Medulla oblongata (tissue), 1 donor: ENCODE measurements at regions not wholly inside any gene's neighbourhood (a gene's known extent, or its start where the extent isn't known, plus 50 kb on each side); places are given as distances from the start of the nearest gene placed in this dataset.

Experiments used
- DNase-seq: peaks from one replicate; pipeline ENCODE4 v3.0.0-alpha.2; 2015; ENCODE audit errors: extremely low spot score

DNA sequence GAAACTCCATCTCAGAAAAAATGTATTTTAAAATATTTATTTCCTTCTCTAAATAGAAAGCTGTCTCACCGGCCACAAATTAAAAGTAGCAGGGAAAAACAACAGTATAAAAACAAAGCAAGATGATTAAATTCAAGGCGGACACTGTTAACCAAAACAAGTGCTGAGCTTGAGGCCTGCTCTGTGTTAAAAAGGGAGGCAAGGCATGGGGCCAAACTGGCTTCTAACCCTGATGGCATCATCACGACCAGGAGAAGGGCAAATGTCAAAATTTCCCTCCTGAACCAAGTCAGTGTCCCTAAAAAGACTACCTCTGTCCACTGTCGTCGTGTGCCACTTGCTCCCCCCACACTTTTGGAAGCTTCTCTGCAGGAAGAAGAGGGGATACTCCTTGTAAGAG, 116.1 kb downstream of the MSX2 start:
- DNase-seq = no peak

DNA sequence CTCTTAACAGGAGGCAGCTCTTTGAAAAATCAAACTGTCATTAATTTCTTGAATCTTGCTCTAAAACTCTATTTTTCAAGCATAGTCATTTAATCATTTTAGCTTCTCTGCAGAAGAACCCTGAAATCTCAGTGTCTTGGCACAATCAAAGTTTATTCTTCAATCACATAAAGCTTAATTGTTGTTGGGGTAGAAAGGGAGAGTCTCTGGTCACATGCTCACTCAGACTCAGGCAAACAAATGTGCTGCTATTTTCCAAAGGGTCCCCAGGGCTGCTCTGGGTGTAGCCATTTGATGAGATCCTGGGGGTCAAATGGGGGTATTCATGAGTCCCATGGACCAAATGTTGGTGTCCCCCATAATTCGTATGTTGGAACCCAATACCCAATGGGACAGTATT, 114.8 kb downstream of the MSX2 start:
- peak; percentile 82 for DNase-seq

DNA sequence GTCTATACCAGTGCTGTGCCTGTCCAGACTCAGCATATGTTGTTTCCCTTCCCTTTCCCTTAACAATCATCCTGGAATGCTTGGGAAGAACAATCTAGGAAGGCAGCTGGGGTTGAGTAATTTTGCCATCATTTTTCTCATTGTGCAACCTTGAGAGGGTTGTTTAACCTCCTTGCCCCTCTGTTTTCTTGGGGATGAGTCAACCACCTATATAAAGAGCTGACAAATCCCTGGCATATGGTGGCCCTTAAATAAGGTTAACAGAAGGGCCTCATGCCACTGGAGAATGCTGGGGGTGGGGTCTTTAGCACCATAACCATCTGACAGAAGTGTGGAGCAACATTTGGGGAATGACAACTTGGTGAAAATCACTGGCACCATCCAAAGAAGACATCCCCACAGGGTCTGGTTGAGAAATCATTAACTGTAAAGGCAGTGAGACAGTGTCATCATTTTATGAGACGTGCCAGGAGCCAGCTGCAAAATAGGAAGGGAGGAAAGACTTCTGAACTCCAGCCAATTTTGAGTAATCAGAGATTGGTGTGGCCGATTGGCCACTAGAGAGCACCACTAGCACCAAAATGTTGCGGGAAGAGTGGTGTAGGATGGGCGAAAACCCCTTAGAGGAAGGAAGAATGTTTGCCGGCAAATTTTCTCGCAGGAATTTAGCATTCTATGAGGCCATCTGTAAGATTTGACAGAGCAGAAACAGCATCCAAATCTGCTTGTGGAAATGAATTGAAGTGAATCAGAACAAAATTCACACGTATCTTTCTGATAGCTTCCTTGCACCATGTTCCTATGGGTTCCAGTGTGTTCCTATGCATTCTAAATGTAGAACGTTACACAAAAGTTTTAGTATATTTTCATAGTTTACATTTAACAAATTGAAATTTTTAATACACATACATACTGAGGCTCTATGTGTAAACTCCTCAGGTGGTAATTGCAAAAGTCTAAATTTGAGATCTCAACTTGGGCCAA, 113.8 kb downstream of the MSX2 start:
- DNase-seq = peak; percentile 69

DNA sequence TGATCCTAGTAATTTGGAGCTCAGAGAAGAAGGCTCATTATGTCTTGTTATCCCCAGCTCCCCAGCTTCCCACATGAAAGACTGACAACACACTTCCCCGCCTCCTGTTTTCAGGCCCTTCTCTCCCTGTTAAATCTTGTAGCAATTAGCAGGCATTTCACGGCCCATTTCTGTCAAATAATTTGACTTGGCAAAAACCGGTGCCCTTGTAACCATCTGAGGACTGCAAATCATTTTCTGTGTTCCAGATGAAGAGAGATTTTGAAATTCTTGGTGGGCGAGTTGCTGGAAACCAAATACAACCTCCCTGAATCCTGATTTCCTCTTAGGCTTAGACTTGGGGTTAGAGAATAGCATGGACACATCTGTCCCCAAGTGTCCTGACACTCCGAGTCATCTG, 109.7 kb downstream of the MSX2 start:
- no peak for DNase-seq

DNA sequence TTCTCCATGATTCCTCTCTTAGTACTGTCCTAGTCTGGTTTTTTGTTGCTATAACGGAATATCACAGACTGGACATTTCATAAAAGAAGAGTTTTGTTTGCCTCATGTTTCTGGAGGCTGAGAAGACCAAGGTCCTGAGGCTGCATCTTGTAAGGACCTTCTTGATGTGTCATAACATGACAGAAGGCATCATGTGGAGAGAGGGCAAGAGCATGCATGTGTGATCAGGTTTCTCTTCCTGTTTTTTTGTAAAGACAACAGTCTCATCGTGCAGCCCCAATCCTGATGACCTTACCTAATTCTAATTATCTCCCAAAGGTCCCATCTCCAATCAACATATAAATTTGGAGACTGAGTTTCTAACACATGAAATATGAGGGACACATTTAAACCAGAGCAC, 108.4 kb downstream of the MSX2 start:
- DNase-seq = no peak

DNA sequence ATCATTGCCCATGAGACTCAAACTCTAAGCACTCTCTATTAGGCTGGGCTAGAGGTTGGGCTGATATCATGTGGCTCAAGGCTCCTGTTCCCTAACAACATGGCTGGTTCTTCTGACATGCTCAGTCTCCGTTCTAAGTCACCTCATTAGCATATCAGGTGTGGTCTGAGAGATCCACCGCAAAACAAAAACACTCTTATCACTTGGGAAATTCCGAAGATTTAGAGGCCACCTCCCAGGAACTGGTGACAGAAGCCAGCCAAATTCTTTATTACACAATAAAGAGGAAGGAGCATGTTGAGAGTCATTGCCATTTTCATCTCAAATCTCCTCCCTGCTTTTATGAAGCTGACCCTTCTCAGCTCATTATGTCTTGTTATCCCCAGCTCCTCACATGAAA, 107.6 kb downstream of the MSX2 start:
- no peak for DNase-seq

DNA sequence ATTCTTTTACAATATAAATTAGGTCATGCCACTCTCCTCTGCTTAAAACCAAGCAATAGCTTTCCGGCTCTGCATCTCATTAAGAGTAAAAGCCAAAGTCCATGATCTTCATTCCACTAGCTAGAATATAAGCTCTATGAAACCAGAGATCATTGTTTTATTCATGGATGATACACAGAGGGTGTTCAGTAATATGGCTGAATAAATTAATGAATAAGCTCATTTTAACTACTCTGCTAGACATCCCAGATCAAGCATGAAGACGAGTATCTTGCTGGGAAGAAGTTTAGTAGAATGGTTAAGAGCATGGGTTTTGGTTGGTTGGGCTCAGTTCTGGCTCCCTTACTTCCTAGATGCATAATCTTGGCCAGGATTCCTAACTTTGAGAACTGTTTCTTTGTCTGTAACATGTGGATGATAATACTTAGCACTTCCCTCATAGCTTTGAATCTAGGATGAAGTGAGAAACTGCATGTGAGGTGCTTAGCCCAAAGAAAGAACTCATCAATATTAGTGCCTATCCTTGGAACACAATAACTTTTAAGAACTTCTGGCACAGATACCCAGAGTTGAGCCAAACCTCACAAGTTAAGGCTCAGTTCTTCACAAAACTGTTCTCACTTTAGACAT, 106.8 kb downstream of the MSX2 start:
- no peak for DNase-seq

DNA sequence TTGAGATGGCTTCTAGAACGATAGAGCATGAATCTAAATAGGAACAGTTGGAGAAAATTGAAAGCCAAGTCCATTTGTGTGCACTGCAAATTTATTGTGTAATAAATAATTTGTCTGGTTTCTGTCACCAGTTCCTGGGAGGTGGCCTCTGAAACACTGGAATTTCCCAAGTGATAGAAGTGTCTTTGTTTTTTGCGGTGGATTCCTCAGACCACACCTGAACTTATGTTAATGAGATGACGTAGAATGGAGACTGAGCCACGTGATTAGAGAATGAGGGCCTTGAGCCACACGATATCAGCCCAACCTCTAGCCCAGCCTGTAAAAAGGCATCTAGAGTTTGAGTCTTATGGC, 105.1 kb downstream of the MSX2 start:
- DNase-seq = no peak

DNA sequence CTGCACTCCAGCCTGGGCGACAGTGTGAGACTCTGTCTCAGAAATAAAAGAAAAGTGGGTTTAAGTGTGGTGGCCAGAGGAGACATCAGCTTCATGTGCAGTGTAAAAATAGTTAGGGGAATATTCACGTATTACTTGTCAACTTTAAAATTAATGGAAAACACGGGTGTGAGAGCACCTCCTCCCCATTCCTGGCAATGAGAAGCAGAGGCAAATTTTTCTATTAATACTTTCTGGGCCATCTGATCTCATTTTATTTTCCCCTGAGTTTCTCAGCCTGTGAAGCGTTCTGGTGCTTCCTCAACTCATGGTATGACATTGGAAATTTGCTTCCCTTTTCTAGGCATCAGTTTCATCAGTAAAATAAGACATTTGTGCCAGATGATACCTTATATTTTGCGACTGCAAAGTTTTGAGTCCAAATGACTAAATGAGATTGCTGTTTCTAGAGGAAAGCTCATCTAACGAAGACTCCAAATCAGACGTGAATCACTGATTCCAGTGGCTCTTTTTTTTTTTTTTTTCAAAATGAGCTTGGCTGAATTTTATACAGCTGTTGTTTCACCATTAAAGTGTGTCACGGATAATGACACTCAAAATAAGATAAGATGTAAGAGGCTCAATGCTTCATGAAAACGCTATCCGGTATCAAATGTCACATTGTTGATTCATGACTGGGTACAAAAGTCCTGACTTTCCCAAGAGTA, 104.6 kb downstream of the MSX2 start:
- no peak for DNase-seq

DNA sequence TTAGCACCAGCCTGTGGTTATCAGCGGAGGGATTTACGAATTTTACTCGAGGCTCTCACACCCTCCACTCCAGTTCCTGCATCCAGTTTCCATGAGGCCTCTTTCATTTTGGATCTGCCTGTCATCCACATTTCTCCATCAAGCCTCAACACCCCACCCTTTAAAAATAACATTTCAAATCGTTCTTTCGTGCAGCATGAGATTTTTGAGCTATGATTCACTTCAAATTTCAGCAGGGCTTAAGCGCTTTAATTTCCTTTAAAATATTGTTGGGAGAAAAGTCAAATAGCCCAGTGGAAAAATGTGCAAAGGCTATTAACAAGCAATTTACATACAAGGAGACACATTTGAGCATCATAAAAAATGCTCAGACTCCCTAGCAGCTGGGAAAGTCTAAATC, 103.2 kb downstream of the MSX2 start:
- DNase-seq = no peak

DNA sequence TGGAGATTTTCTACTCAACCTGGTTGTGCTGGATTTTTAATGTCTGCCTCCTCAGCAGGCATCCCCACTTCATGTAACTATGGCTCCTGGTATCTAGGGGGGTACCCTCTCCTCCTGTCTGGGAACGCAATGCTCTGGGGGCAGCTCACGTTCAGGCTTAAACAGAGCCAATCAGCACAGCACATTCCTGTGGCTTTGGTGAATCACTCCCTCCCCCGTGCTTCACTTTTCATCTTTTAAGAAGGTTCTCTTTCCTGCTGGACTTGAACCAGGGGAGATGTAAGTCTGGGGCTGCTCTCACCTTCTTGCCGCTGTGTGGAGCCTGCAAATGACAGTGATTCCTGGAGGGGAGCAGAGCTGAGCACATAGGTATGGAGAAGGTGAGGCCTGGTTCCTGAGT, 101.2 kb downstream of the MSX2 start:
- no peak for DNase-seq

DNA sequence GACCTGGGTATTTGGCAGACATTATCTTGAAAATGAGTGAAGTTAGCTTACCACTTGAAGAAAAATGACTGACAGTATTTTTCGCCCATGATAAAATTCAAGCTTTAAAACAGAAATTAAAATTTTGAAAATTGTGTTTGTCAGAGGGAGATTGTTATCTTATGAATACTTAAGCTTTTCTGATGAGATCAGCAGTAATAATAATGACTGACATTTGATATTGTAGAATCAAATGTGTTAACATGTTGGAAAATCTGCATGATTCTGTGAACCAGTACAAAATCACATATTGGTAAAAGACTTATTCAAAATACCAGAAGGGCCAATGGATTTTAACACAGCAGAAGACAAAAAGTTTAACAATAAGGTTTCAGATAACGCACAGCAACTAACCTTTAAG, 94.0 kb downstream of the MSX2 start:
- DNase-seq = no peak

DNA sequence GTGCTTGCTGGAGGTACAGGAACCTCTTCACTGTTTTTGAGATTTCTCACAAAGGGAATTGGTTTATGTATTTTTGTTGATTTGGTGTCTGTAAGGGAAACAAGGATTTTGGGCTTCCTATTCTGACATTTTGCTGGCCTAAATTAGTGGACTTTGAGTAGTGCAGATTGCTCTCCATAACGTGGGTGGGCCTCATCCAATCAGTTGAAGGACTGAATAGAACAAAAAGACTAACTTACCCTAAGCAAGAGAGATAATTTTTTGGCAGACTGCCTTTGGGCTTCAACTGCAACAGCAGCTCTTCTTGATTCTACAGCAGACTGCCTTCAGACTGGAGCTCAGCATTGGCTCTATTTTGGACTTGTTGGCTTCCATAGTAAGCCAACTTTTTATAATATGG, 93.2 kb downstream of the MSX2 start:
- no peak for DNase-seq

DNA sequence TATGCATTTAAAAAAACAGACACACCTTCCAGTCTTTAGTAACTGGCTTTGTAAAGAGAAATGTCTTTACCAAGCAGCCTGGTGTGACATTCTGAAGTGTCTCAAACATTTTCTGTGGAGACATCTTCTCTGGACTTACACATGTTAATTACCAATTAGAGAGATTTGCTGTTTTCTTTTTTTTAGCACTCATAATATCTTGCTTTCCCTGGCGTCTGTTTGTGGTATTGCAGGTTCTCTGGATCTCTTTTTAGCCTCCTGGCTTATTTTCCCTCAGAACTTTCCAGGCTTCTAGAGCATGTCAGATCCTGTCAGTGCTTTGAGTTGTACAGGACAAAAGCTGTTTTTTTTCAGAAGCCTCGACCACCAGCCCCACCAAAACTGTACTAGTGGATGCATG, 92.5 kb downstream of the MSX2 start:
- no peak for DNase-seq

DNA sequence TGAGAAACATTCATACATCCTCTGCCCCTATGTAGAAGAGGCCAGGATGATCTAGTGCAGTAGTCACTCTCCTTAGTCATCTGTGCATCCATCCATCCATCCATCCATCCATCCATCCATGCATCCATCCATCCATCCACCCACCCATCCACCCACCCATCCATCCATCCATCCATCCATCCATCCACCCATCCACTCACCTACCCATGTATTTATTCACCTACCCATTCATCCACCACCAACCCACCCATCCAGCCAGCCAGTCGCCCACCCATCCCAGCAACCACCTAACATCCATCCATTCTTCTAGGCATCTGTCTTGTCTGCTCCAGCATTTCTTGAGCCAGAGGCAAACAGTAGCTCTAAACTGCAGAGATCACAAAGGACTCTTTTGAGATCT, 87.1 kb downstream of the MSX2 start:
- no peak for DNase-seq

DNA sequence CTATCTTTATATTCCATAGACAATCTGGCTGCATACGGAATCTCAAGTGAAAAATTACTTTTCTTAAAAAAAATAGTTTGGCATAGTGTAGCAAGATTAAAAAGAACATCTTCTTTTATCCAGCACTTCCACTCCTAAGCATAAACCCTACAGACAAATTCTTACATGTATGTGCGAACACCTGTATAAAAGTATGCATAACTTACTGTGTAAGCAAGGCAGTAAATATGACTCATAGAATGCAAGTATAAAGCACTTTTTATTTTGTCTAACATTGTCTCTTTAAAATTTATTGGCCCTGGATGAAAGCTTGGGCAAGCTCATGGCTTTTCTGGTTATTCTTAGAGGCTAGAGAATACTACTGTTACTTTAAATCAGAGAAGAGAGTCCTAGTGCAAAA, 86.4 kb downstream of the MSX2 start:
- DNase-seq = no peak

DNA sequence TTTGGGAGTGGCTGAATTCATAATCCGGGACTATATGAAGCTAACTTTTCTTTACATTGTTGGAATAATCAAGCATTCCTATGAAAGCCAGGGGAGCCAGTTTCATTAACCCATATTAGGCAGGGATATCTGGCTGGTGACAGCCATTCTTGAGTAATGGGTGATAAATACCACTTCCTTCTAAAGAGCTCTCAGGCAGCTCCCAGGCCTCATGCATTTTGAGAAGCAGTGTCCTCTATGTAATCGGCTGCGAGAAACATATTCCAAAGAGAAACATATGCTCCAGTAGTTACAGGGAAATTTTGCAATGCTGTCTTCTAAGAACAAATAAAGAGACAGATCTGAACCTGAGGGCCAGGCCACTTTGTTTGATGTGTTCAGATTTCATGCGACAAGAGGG, 83.1 kb downstream of the MSX2 start:
- DNase-seq = no peak

DNA sequence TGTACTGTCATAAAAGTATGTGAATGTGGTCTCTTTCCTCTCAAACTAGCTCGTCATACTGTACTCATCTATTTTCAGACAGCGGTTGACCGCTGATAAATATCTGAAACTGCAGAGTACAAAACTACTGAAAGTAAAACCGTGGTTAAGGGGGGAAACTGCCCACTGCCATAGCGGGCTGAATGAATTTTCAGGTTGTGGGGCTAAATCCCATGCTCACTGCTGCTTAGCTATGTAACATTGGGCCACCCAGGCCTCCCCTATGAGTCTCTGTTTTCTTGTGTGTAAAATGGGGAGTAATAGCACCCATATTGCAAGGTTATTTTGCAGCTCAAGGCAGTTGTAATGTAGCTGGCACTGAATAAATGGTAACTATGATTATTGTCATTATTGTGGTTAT, 82.3 kb downstream of the MSX2 start:
- DNase-seq = no peak

DNA sequence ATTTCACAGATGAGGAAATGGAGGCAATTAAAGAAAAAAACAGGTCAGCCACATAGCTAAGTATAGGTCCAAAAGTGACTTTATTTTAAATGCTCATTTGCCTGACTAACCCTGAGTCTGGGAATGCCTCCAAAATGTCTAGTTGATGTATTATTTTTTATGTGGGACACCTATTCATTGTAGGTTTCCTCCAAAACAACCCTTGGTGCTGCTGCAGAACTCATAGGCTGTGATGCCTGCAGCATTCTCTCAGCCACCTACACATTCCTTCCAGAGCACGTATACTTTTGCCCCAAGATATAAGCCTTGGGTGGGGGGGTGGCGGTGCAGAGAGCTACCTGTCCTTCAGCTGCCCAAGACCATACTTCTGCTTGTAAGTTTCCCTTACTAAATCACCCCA, 77.4 kb downstream of the MSX2 start:
- DNase-seq = no peak

DNA sequence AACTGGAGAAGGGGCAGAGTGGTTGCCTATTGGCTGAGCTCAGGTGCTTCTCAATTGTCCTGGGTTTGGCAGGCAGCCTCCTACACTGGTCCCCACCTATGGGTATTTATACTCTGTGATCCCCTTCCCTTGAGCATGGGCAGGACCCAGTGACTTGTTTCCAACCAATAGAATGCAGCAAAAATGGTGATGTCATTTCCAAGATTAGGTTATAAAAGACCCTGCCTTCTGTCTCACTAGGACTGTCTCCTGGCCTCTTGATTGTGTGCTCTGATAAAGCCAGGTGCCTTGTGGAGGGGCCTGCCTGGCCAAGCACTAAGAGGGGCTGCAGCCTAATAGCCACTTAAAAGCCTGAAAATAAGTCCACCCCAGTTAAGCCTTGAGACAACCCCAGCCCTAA, 76.1 kb downstream of the MSX2 start:
- no peak for DNase-seq

DNA sequence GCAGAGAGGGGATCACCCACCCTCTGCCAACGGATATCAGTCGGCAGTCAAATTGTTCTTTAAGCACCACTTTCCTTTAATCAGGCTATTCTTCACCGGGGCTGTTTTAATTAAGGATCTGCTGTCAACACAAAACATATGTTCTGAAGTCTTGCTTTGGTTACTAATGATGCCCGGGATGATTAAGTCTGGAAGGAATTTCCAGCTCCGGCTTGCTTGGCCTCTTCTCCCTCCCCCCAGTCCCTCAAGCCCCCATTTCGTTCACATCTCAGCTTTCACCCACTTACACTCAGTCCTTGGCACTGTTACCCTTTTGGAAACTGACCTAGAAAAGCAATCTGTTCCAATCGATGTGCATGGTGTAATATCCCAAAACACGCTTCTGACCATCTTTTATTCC, 74.7 kb downstream of the MSX2 start:
- no peak for DNase-seq

DNA sequence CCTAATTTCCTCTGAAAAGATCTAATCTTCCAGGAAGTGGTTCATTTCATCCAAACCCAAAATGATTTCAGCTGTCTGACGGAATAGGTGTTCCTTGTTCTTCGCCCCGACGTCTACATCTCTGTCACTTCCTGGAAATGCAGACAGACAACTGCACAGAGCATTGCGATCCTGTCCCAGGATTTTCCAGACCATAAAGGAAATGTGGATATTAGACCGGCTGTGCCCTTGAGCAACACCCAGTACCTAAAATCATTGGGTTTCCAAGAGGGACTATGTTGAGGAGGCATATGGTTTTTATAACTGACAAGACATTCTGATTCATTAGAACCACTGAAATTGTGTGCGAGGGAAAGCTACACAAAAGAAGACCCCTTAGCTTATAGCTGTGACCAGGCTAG, 74.2 kb downstream of the MSX2 start:
- DNase-seq = no peak

DNA sequence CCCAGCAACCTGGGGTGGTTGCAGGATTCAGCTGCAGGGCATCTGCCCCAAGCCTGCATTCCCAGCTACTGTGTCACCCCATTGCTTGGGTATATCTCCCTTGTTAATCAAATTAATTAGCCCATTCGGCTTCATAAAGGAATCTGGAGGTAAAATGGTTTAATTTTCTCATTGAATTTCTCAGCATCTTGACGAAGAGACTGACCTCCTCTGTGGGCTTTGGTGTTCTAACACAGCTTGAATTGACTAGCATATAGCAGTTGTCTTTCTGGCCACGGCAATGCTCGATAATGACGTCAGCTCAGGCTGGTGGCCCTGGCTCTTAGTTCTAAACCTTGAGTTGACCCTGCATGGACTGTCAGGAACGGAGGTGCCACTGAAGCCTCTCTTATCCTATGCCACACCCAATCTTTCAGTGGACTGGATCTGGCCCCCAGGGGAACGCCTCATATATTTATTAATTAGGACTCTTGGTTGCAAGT, 72.4 kb downstream of the MSX2 start:
- no peak for DNase-seq
